ENCODE measurements at regions not wholly inside any gene's neighbourhood (a gene's known extent, or its start where the extent isn't known, plus 50 kb on each side); places are given as distances from the start of the nearest gene placed in this dataset.

DNA sequence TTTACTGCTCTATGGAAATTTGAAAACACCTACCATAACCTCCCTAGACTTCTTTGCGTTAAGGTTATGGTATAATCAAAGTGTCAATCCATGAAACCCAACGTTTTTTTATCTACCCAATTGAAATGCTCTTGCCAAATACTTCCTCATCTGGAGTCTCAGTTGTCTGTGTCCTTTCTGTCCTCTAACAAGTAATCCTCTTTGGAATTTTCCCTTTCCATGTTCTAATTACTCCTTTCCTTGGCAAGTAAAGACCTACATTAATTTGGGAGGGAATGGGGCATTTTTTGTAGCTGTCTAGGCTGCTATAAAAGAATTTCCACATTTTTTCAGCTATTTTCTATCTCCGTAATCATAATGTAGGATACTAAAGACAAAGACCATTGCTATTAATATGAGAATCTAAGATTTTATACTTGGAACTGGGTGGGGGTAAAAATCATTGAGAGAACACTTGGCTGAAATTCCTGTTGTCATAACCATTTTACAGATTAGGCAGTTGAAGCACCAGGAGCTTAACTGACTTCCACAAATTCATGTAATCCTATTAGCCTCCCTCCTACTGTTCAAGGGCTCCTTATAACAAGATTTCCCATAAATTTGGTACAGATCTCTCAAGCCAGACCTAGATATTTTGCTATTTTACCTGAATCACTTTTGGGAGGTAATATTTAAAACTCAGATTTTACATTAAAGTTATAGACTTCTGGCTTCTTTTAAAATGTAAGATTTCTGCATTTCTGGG lies 1307.6 kb downstream of the XPNPEP1 start:
- TF ChIP-seq, protein P1, sequence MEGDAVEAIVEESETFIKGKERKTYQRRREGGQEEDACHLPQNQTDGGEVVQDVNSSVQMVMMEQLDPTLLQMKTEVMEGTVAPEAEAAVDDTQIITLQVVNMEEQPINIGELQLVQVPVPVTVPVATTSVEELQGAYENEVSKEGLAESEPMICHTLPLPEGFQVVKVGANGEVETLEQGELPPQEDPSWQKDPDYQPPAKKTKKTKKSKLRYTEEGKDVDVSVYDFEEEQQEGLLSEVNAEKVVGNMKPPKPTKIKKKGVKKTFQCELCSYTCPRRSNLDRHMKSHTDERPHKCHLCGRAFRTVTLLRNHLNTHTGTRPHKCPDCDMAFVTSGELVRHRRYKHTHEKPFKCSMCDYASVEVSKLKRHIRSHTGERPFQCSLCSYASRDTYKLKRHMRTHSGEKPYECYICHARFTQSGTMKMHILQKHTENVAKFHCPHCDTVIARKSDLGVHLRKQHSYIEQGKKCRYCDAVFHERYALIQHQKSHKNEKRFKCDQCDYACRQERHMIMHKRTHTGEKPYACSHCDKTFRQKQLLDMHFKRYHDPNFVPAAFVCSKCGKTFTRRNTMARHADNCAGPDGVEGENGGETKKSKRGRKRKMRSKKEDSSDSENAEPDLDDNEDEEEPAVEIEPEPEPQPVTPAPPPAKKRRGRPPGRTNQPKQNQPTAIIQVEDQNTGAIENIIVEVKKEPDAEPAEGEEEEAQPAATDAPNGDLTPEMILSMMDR (IDR thresholded peaks at IDR 0.05; ENCODE audit: poor library complexity): no peak
- no peak for TF ChIP-seq EZH2 (IDR thresholded peaks at IDR 0.05; ENCODE audit: borderline replicate concordance)
